ENCODE measurements at regions not wholly inside any gene's neighbourhood (a gene's known extent, or its start where the extent isn't known, plus 50 kb on each side); places are given as distances from the start of the nearest gene placed in this dataset.

- DNase-seq = no peak
These were observed 195.2 kb downstream of the LY86 start for GRCh38 chr6:6783721-6784120.

GRCh38 chr6:6784514-6785162, 196.1 kb downstream of the LY86 start:
- no peak for DNase-seq

- no peak for DNase-seq
These were observed 196.6 kb downstream of the LY86 start for GRCh38 chr6:6785163-6785521.

- DNase-seq = peak in 1 of 2 experiments; percentile 50
These were observed 200.0 kb downstream of the LY86 start for GRCh38 chr6:6788394-6789032.

DNA sequence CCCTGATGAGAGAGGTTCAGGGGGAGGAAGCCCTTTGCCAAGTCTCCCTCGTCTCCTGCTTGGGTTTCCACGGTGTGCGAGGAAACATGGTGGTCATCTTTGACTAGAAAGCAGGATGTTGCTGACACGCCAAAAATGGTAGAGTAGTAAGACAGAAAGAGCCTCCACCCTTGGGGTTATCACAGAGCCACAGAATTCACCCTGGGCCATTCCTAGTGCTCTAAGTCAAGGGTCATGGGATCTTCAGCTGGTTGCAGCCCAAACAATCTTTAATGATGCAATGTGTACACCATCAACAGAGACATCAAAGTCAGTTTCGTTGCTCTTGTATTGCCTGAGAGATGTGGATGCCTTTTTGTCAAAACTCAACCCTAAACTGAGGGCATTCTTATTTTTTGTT, 201.9 kb downstream of the LY86 start:
- DNase-seq = no peak

DNA sequence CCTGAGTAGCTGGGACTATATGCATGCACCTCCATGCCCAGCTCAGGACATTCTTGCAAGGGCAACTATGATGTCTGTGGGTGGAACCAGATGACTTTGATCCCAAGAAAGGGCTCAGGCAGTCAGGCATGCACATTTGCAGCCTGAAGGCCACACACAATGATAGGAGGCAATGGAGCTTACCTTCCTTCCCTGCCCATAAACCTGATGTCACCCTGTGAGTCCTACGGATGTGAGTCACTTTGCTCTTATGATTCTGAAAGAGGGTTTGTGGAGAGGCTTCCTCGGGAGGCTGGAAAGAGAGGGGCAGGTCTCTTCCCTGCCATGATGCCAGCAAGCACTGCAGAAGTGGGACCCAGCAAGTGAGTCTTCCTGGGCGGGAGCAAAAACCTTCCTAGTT, 202.4 kb downstream of the LY86 start:
- no peak for DNase-seq

GRCh38 chr6:6793388-6794250, 205.1 kb downstream of the LY86 start:
- DNase-seq = no peak

DNA sequence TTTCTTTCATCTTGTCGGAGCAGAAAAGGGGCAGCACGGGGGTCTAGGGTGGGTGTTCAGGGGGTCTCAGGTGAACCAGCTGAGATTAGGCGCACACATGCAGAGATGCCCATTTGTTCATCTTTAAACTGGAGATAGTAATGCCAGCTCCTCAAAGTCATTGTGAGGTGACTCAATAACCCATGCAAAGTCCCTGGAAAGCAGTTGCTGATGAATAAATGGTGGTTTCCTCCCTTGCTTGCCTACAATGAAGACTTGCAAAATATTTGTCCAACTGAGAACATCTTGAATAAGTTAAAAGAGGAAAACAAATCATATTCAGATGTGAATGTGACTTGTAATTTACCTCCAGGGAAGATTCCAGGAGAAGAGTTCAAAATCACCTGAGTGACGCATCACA, 206.9 kb downstream of the LY86 start:
- DNase-seq = no peak

- no peak for DNase-seq
These were observed 208.3 kb downstream of the LY86 start for GRCh38 chr6:6796818-6797217.

GRCh38 chr6:6798448-6798860, 209.9 kb downstream of the LY86 start:
- no peak for DNase-seq

GRCh38 chr6:6801005-6801335, 212.4 kb downstream of the LY86 start:
- DNase-seq = no peak

GRCh38 chr6:6801635-6802218, 213.2 kb downstream of the LY86 start:
- DNase-seq = no peak

GRCh38 chr6:6803180-6803977, 214.9 kb downstream of the LY86 start:
- no peak for DNase-seq

DNA sequence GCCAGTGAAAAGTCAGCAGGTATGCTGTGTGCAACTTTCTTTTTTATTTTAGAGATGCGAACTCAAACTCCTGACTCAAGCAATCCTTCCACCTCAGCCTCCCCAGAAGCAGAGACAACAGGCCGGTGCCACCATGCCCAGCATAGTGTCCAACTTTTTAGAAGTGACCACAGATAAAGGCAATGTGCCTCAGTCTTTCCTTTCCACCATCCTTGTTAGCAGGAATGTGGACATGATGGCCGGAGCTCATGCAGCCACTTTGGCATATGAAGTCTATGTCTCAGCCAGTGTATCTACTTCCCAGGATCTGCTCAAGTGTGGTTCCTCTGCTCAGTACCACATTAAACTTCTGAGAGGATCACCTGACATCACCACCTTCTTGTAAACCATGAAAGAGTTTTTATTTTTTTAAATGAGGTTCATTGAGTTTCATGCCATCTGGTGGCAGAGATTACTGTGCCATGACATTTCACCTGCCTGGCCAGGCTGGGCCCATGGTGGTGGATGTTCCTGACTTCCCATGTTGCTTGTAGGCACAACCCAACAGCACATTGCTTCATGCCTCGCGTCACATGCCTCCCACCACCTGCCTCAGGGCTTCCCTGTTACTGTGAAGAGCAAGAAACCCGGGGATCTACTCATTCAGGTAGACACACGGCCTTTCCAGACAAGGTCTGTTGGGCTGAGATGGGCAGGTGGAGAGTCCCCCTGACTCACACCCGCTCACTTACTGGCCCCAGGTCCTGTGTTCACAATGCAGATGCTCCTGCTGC, 216.5 kb downstream of the LY86 start:
- no peak for DNase-seq

- no peak for DNase-seq
These were observed 218.5 kb downstream of the LY86 start for GRCh38 chr6:6806844-6807518.

DNA sequence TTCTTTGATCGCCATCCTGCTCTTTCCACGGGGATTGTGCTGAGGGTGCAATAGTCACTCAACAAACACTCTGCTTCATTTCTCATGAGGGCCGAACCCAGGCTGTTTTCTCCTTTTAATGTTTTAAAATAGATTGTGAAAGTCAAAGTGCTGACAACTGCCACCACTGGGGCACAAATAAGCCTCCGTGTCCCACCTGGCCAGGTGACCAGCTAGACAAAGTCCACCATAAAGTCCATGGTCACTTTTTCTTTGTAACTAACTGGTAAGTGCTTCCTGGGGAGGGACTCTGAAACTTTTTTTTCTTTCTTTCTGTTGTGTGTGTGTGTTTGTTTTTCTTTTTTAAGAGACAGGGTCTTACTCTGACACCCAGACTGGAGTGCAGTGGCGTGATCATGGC, 219.8 kb downstream of the LY86 start:
- DNase-seq = no peak

DNA sequence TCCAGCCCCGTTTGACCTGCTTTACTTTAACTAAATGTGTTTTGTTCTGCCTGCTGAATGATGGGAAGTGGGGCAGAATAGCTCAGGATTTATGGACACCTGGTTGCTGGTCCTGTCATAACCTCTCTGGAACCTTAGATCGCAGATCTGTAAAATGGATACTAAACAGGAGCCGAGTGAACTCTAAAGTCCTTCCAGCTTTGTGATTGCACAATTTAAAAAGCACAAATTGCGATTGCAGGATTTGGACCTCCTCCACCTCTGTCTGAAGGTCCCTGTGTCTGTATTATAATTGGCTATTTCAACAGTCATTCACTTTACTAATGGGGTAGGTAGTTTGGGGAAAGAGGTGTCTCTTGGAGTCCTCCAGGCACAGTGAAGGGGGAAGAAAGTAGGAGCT, 220.4 kb downstream of the LY86 start:
- no peak for DNase-seq

GRCh38 chr6:6810727-6811126, 222.2 kb downstream of the LY86 start:
- no peak for DNase-seq

- DNase-seq = peak in 1 of 2 experiments; percentile 41
These were observed 222.8 kb downstream of the LY86 start for GRCh38 chr6:6811128-6812009.

GRCh38 chr6:6812427-6812826, 223.9 kb downstream of the LY86 start:
- DNase-seq = no peak

Data from NCI-H526 (cell line).